SK-N-MC (cell line): ENCODE measurements at regions not wholly inside any gene's neighbourhood (a gene's known extent, or its start where the extent isn't known, plus 50 kb on each side); places are given as distances from the start of the nearest gene placed in this dataset.

Source experiments
- DNase-seq: peaks from one replicate; pipeline ENCODE4 v3.0.0-alpha.2; 2011; ENCODE audit warnings: low read depth, low spot score
- H3K27ac ChIP-seq: fragments of 200-600 bp; sonication (generic); 2 replicates; pipeline ENCODE4 v1.5.1; 2016; ENCODE audit warnings: mixed run types
- H3K36me3 ChIP-seq: fragments of 200-600 bp; sonication (generic); 2 replicates; pipeline ENCODE4 v1.6.1; 2017; ENCODE audit warnings: antibody characterized with exemption, low read length, mixed read lengths; ENCODE audit not compliant: insufficient read depth
- H3K4me3 ChIP-seq: fragments of 200-600 bp; sonication (generic); 2 replicates; pipeline ENCODE4 v1.5.1; 2016
- H3K9ac ChIP-seq: fragments of 200-600 bp; sonication (generic); 2 replicates; pipeline ENCODE4 v1.8.0; 2017; ENCODE audit warnings: mixed run types, mixed read lengths; ENCODE audit not compliant: insufficient read length
- H3K9me3 ChIP-seq: fragments of 200-600 bp; sonication (generic); 2 replicates; pipeline ENCODE4 v1.6.1; 2017; ENCODE audit warnings: low read depth, mild to moderate bottlenecking, antibody characterized with exemption, low read length, moderate library complexity, mixed read lengths
- EZH2 ChIP-seq: fragments of 200-600 bp; sonication (generic); IDR thresholded peaks from one replicate; pipeline ENCODE4 v1.6.1; 2017; ENCODE audit warnings: antibody characterized with exemption
- FOXP2 ChIP-seq: optimal IDR thresholded peaks from 2 replicates; pipeline ENCODE3; 2011; ENCODE audit warnings: mild to moderate bottlenecking, moderate library complexity; ENCODE audit not compliant: insufficient read depth; ENCODE audit errors: extremely low read length, control extremely low read depth
- POLR2AphosphoS5 ChIP-seq: IDR thresholded peaks from 2 replicates; pipeline ENCODE4 v1.6.1; 2012; ENCODE audit warnings: mild to moderate bottlenecking, low read depth, low read length, borderline replicate concordance

GRCh38 chr13:58452123-58452623, 820.6 kb downstream of the PCDH17 start:
- DNase-seq, result no peak

GRCh38 chr13:58455094-58455493, 823.5 kb downstream of the PCDH17 start:
- no peak for DNase-seq
- Histone ChIP-seq H3K9ac (no peak overlapping the region), H3K36me3 (no peaks in the 10 kb centered on the region), H3K27ac (no peak overlapping the region), H3K9me3 (peaks cover 9% of the 10 kb centered on the region; the same call in 1 of the 2 replicates), H3K4me3 (no peak overlapping the region)
- TF ChIP-seq POLR2AphosphoS5 (no peak), FOXP2 (no peak), EZH2 (no peak)

More at GRCh38 chr13:58452123-58452623, 820.6 kb downstream of the PCDH17 start:
- Histone ChIP-seq H3K36me3 (no peaks in the 10 kb centered on the region), H3K27ac (no peak overlapping the region), H3K4me3 (no peak overlapping the region), H3K9me3 (peaks cover 9% of the 10 kb centered on the region; the same call in 1 of the 2 replicates), H3K9ac (no peak overlapping the region)
- TF ChIP-seq POLR2AphosphoS5 (no peak), FOXP2 (no peak), EZH2 (no peak)

GRCh38 chr13:58461217-58461616, 829.7 kb downstream of the PCDH17 start:
- H3K9ac ChIP-seq, result no peak overlapping the region
- peak overlapping the region; percentile 94 for H3K27ac ChIP-seq
- DNase-seq, result peak; percentile 96
- H3K4me3 ChIP-seq, result peak overlapping the region; percentile 70
- no peaks in the 10 kb centered on the region; the same call in 1 of the 2 replicates for H3K36me3 ChIP-seq
- no peaks in the 10 kb centered on the region; the same call in 1 of the 2 replicates for H3K9me3 ChIP-seq
- no peak for TF ChIP-seq EZH2
- TF ChIP-seq FOXP2, result peak; percentile 5
- peak; percentile 70; the same call in 1 of the 2 replicates for TF ChIP-seq POLR2AphosphoS5

- DNase-seq, result no peak
- H3K9ac ChIP-seq, result no peak overlapping the region
- H3K4me3 ChIP-seq, result no peak overlapping the region
- no peaks in the 10 kb centered on the region for H3K9me3 ChIP-seq
- TF ChIP-seq EZH2, result no peak
- TF ChIP-seq POLR2AphosphoS5, result no peak
- TF ChIP-seq FOXP2, result no peak
- H3K27ac ChIP-seq, result no peak overlapping the region
- no peaks in the 10 kb centered on the region; the same call in 1 of the 2 replicates for H3K36me3 ChIP-seq
These were observed 832.3 kb downstream of the PCDH17 start for GRCh38 chr13:58463841-58464240.

- no peak for TF ChIP-seq POLR2AphosphoS5
- TF ChIP-seq EZH2, result no peak
- no peak for TF ChIP-seq FOXP2
- peak overlapping the region; percentile 11; the same call in 1 of the 2 replicates for H3K27ac ChIP-seq
- H3K36me3 ChIP-seq, result no peaks in the 10 kb centered on the region; the same call in 1 of the 2 replicates
- H3K9me3 ChIP-seq, result no peaks in the 10 kb centered on the region
- DNase-seq, result no peak
- 0 out of 2 replicates have a peak overlapping the region, but pooled peaks have one; percentile 10 for H3K4me3 ChIP-seq
- no peak overlapping the region for H3K9ac ChIP-seq
These were observed 835.6 kb downstream of the PCDH17 start for GRCh38 chr13:58467176-58467575.

- H3K9me3 ChIP-seq, result no peaks in the 10 kb centered on the region
- no peak for TF ChIP-seq EZH2
- TF ChIP-seq FOXP2, result no peak
- no peak for TF ChIP-seq POLR2AphosphoS5
- H3K9ac ChIP-seq, result no peak overlapping the region
- no peak for DNase-seq
- no peaks in the 10 kb centered on the region for H3K36me3 ChIP-seq
- H3K27ac ChIP-seq, result no peak overlapping the region
- H3K4me3 ChIP-seq, result no peak overlapping the region
These were observed 840.9 kb downstream of the PCDH17 start for GRCh38 chr13:58472483-58472882.

GRCh38 chr13:58474581-58474980, 843.0 kb downstream of the PCDH17 start:
- Histone ChIP-seq H3K36me3 (no peaks in the 10 kb centered on the region), H3K9me3 (no peaks in the 10 kb centered on the region), H3K9ac (no peak overlapping the region), H3K4me3 (no peak overlapping the region), H3K27ac (no peak overlapping the region)
- TF ChIP-seq FOXP2, result no peak
- TF ChIP-seq EZH2, result no peak
- TF ChIP-seq POLR2AphosphoS5, result no peak
- DNase-seq, result no peak

- no peak for DNase-seq
- H3K9ac ChIP-seq, result no peak overlapping the region
- peak overlapping the region; percentile 15; the same call in 1 of the 2 replicates for H3K4me3 ChIP-seq
These were observed 844.8 kb downstream of the PCDH17 start for GRCh38 chr13:58476206-58476918.

More at GRCh38 chr13:58476206-58476918, 844.8 kb downstream of the PCDH17 start:
- Histone ChIP-seq H3K27ac (no peak overlapping the region), H3K9me3 (no peaks in the 10 kb centered on the region), H3K36me3 (no peaks in the 10 kb centered on the region)
- TF ChIP-seq FOXP2 (no peak), POLR2AphosphoS5 (no peak), EZH2 (no peak)
